Ascending aorta (tissue), 2 donors: ENCODE measurements at regions not wholly inside any gene's neighbourhood (a gene's known extent, or its start where the extent isn't known, plus 50 kb on each side); places are given as distances from the start of the nearest gene placed in this dataset.

Experiments used
- DNase-seq, 2 donors: peaks; one replicate each; pipeline ENCODE4 v3.0.0-alpha.2; 2019; ENCODE audit warnings: low spot score in 2 of 2
- H3K27ac ChIP-seq, 2 donors: fragments of 200-600 bp; sonication (generic); one replicate each; pipeline ENCODE4 v1.5.1; 2016 to 2017; ENCODE audit warnings: mild to moderate bottlenecking in 1 of 2
- H3K27me3 ChIP-seq: fragments of 200-600 bp; sonication (generic); one replicate; pipeline ENCODE4 v1.5.1; 2017
- H3K36me3 ChIP-seq, 2 donors: fragments of 200-600 bp; sonication (generic); one replicate each; pipeline ENCODE4 v1.5.1; 2016
- H3K4me1 ChIP-seq, 2 donors: fragments of 200-600 bp; sonication (generic); one replicate each; pipeline ENCODE4 v1.5.1; 2016 to 2017; ENCODE audit warnings: mild to moderate bottlenecking in 1 of 2
- H3K4me3 ChIP-seq, 2 donors: fragments of 200-600 bp; sonication (generic); one replicate each; pipeline ENCODE4 v1.5.1; 2016 to 2017; ENCODE audit warnings: mild to moderate bottlenecking in 1 of 2
- H3K9me3 ChIP-seq, 2 donors: fragments of 200-600 bp; sonication (generic); one replicate each; pipeline ENCODE4 v1.5.1; 2016
- CTCF ChIP-seq, 3 experiments: fragments of 200-600 bp in 2 of 3; fragments of 450-650 bp in 1 of 3; sonication (generic) in 2 of 3; IDR thresholded peaks; one replicate each; pipeline ENCODE4 v1.5.1; 2016 to 2019; ENCODE audit warnings: antibody characterized with exemption in 3 of 3, mild to moderate bottlenecking in 1 of 3, moderate library complexity in 1 of 3
- intact Hi-C: fragments of 100-400 bp; cut with DNase I; formaldehyde crosslinking; loops from one replicate; pipeline ENCODE4 v1.15.1; 2023

- intact Hi-C loops: no loop called here
- TF ChIP-seq CTCF (IDR thresholded peaks at IDR 0.05): no peak
- no peak for DNase-seq
Observed at GRCh38 chr4:149296503-149296902, 519.1 kb downstream of the IQCM start.

GRCh38 chr4:149296084-149296483 lies 519.6 kb downstream of the IQCM start:
- no peaks in the 10 kb centered on the region for H3K36me3 ChIP-seq
- intact Hi-C loops: no loop called here
- no peak for TF ChIP-seq CTCF (IDR thresholded peaks at IDR 0.05)

More at GRCh38 chr4:149296503-149296902, 519.1 kb downstream of the IQCM start:
- H3K27ac ChIP-seq: no peak overlapping the region
- no peak overlapping the region for H3K4me3 ChIP-seq
- H3K4me1 ChIP-seq: no peaks in the 10 kb centered on the region
- no peaks in the 10 kb centered on the region for H3K27me3 ChIP-seq
- H3K36me3 ChIP-seq: no peaks in the 10 kb centered on the region
- no peaks in the 10 kb centered on the region for H3K9me3 ChIP-seq

DNA sequence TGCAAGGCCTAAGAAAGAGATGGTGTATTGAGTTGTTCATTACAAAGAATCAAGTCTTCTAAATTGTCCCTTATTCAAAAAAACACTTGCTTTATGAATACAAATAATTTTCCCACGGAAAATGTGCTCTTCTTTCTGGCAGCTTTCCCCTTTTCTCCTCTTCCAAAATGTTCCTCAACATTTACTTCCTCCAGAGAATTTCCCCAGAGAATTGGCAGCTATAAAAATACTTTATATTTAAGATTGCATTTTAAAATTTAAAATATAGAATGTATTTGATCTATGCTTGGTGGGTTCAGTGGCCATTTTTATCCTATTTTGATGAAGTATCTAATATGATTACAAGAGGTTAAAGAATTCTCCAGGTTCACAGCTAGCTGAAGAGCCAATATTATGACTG lies 521.0 kb downstream of the IQCM start:
- Histone ChIP-seq H3K9me3 (no peaks in the 10 kb centered on the region), H3K27me3 (no peaks in the 10 kb centered on the region), H3K36me3 (no peaks in the 10 kb centered on the region), H3K4me1 (no peaks in the 10 kb centered on the region), H3K4me3 (no peak overlapping the region), H3K27ac (no peak overlapping the region)
- no peak for DNase-seq
- TF ChIP-seq CTCF (IDR thresholded peaks at IDR 0.05): no peak
- intact Hi-C loops: no loop called here

More at GRCh38 chr4:149296084-149296483, 519.6 kb downstream of the IQCM start:
- no peak for DNase-seq
- Histone ChIP-seq H3K27ac (no peak overlapping the region), H3K27me3 (no peaks in the 10 kb centered on the region), H3K4me3 (no peak overlapping the region), H3K4me1 (no peaks in the 10 kb centered on the region), H3K9me3 (no peaks in the 10 kb centered on the region)

GRCh38 chr4:149293046-149293649 lies 522.5 kb downstream of the IQCM start:
- intact Hi-C loops: no loop called here
- Histone ChIP-seq H3K27me3 (no peaks in the 10 kb centered on the region), H3K36me3 (no peaks in the 10 kb centered on the region), H3K4me1 (no peaks in the 10 kb centered on the region), H3K27ac (no peak overlapping the region), H3K4me3 (no peak overlapping the region), H3K9me3 (no peaks in the 10 kb centered on the region)
- TF ChIP-seq CTCF (IDR thresholded peaks at IDR 0.05): no peak
- no peak for DNase-seq

- intact Hi-C loops: no loop called here
- TF ChIP-seq CTCF (IDR thresholded peaks at IDR 0.05): no peak
- Histone ChIP-seq H3K36me3 (no peaks in the 10 kb centered on the region), H3K9me3 (no peaks in the 10 kb centered on the region), H3K27ac (no peak overlapping the region), H3K4me3 (no peak overlapping the region), H3K27me3 (no peaks in the 10 kb centered on the region), H3K4me1 (no peaks in the 10 kb centered on the region)
- no peak for DNase-seq
Observed at GRCh38 chr4:149292425-149293007, 523.1 kb downstream of the IQCM start.
